Smooth muscle cell (in vitro differentiated cells): ENCODE measurements at regions not wholly inside any gene's neighbourhood (a gene's known extent, or its start where the extent isn't known, plus 50 kb on each side); places are given as distances from the start of the nearest gene placed in this dataset.
"Not testable (repeated sequence)": the region's sequence is repeated elsewhere in the genome, so short reads cannot be mapped to it uniquely, and the experiment has no call there.

Source experiments
- DNase-seq: peaks from one replicate; lab custom pipeline; 2025; ENCODE audit not compliant: unreplicated experiment; lab: John Stamatoyannopoulos, UW
- H2AFZ ChIP-seq: fragments of 200-600 bp; sonication (generic); 2 replicates; pipeline ENCODE4 v1.6.0; 2016; ENCODE audit warnings: antibody characterized with exemption, low read depth, mild to moderate bottlenecking
- H3F3A ChIP-seq: fragments of 200-600 bp; sonication (generic); 2 replicates; pipeline ENCODE4 v1.6.0; 2017; ENCODE audit warnings: antibody characterized with exemption, low read depth
- H3K27ac ChIP-seq: fragments of 200-600 bp; sonication (generic); 2 replicates; pipeline ENCODE4 v1.5.1; 2016; ENCODE audit warnings: low read depth, mild to moderate bottlenecking
- H3K27me3 ChIP-seq: fragments of 200-600 bp; sonication (generic); 2 replicates; pipeline ENCODE4 v1.6.1; 2016; ENCODE audit warnings: low read depth, mild to moderate bottlenecking
- H3K36me3 ChIP-seq: fragments of 200-600 bp; sonication (generic); 2 replicates; pipeline ENCODE4 v1.5.1; 2016; ENCODE audit warnings: low read depth
- H3K4me1 ChIP-seq: fragments of 200-600 bp; sonication (generic); 2 replicates; pipeline ENCODE4 v1.5.1; 2016; ENCODE audit warnings: low read depth
- H3K4me2 ChIP-seq: fragments of 200-600 bp; sonication (generic); 2 replicates; pipeline ENCODE4 v1.6.0; 2016; ENCODE audit warnings: mild to moderate bottlenecking
- H3K4me3 ChIP-seq: fragments of 200-600 bp; sonication (generic); 2 replicates; pipeline ENCODE4 v1.5.1; 2016; ENCODE audit warnings: mild to moderate bottlenecking
- H3K79me2 ChIP-seq: fragments of 200-600 bp; sonication (generic); 2 replicates; pipeline ENCODE4 v1.6.0; 2016; ENCODE audit warnings: low read depth, mild to moderate bottlenecking
- H3K9ac ChIP-seq: fragments of 200-600 bp; sonication (generic); 2 replicates; pipeline ENCODE4 v1.6.0; 2016; ENCODE audit warnings: low read depth
- H3K9me3 ChIP-seq: fragments of 200-600 bp; sonication (generic); replicated peaks from 2 replicates; pipeline ENCODE4 v1.5.1; 2016; ENCODE audit warnings: low read depth
- H4K20me1 ChIP-seq: fragments of 200-600 bp; sonication (generic); 2 replicates; pipeline ENCODE4 v1.6.0; 2016; ENCODE audit warnings: low read depth
- WGBS: methylation state at CpG from one replicate; pipeline ENCODE4 v1.1.7; 2016; ENCODE audit warnings: low lambda C conversion rate; 5-methylcytosine and 5-hydroxymethylcytosine counted together
- TF ChIP-seq, protein P1 (sequence below): fragments of 200-600 bp; sonication (generic); IDR thresholded peaks from 2 replicates; pipeline ENCODE4 v1.5.1; 2017; ENCODE audit warnings: borderline replicate concordance, mild to moderate bottlenecking, antibody characterized with exemption; ENCODE audit not compliant: insufficient read depth, poor library complexity, severe bottlenecking

DNA sequence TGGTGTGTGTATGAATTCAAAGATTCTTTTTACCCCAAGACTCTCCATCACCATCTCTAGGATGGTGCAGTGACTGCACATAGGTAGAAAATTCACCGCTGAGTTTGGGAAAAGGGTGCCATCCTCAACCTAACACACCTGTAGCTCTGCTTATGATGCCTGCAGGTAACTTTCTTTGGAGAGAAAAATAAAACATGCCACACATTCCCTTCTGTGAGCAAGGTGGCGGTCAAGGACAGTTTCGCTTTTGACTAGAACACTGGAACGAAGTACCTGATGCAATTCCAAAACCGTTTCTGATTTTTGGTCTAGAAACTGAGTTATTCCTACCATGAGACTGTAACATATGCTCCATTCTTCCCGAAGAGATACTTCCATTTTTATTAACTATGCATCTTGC lies 205.6 kb downstream of the FGFR2 start:
- Histone ChIP-seq H3K4me2 (no peak overlapping the region), H3K9me3 (no peaks in the 10 kb centered on the region), H4K20me1 (no peaks in the 10 kb centered on the region), H3K27me3 (no peaks in the 10 kb centered on the region), H3K36me3 (no peaks in the 10 kb centered on the region), H3K9ac (no peak overlapping the region), H2AFZ (no peak overlapping the region), H3K4me1 (no peaks in the 10 kb centered on the region), H3K4me3 (no peak overlapping the region), H3K79me2 (no peaks in the 10 kb centered on the region), H3F3A (no peaks in the 10 kb centered on the region), H3K27ac (no peak overlapping the region)
- TF ChIP-seq, protein P1, sequence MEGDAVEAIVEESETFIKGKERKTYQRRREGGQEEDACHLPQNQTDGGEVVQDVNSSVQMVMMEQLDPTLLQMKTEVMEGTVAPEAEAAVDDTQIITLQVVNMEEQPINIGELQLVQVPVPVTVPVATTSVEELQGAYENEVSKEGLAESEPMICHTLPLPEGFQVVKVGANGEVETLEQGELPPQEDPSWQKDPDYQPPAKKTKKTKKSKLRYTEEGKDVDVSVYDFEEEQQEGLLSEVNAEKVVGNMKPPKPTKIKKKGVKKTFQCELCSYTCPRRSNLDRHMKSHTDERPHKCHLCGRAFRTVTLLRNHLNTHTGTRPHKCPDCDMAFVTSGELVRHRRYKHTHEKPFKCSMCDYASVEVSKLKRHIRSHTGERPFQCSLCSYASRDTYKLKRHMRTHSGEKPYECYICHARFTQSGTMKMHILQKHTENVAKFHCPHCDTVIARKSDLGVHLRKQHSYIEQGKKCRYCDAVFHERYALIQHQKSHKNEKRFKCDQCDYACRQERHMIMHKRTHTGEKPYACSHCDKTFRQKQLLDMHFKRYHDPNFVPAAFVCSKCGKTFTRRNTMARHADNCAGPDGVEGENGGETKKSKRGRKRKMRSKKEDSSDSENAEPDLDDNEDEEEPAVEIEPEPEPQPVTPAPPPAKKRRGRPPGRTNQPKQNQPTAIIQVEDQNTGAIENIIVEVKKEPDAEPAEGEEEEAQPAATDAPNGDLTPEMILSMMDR = no peak
- WGBS = 94% methylated on average over 6 of the region's 6 CpGs
- DNase-seq = no peak

DNA sequence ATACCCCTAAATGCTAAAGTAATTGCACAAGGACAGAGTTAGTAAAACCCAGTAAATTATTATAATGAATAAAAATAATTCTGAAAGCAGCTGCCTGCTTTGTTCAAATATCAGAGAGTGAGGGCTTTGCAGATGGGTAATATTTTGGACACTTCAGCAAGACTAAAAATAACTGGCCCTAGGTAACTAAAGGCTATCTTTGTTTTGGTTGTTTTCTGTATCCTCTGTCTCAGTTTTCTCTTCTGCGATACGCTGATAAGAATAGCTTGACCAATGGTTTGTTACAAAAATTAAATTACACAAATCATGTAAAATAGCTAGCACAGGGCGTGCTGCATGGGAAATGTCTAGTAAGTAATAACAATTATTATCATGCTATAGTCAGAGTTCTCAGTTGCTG lies 204.7 kb downstream of the FGFR2 start:
- TF ChIP-seq, protein P1 = no peak
- H2AFZ ChIP-seq = no peak overlapping the region
- H3K4me3 ChIP-seq = no peak overlapping the region
- no peaks in the 10 kb centered on the region for H4K20me1 ChIP-seq
- H3F3A ChIP-seq = no peaks in the 10 kb centered on the region
- no peaks in the 10 kb centered on the region for H3K27me3 ChIP-seq
- H3K4me2 ChIP-seq = no peak overlapping the region
- no peak for DNase-seq
- H3K79me2 ChIP-seq = no peaks in the 10 kb centered on the region
- no peaks in the 10 kb centered on the region for H3K36me3 ChIP-seq
- no peaks in the 10 kb centered on the region for H3K9me3 ChIP-seq
- no peaks in the 10 kb centered on the region for H3K4me1 ChIP-seq
- no peak overlapping the region for H3K27ac ChIP-seq
- no peak overlapping the region for H3K9ac ChIP-seq
- 93% methylated on average over 3 of the region's 3 CpGs for WGBS

DNA sequence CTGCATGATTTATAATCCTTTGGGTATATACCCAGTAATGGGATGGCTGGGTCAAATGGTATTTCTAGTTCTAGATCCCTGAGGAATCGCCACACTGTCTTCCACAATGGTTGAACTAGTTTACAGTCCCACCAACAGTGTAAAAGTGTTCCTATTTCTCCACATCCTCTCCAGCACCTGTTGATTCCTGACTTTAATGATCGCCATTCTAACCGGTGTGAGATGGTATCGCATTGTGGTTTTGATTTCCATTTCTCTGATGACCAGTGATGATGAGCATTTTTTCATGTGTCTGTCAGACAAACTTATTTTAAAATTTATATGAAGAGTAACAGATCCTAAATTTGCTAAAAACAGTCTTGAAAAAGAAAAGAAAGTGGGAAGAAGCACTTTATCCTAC lies 197.7 kb downstream of the FGFR2 start:
- H4K20me1 ChIP-seq, H3F3A ChIP-seq, H3K27me3 ChIP-seq, DNase-seq, H3K79me2 ChIP-seq, H3K4me1 ChIP-seq, H3K9me3 ChIP-seq, H3K4me3 ChIP-seq, H3K9ac ChIP-seq, H2AFZ ChIP-seq, H3K4me2 ChIP-seq, H3K36me3 ChIP-seq, H3K27ac ChIP-seq: not testable (repeated sequence)
- 94% methylated on average over 4 of the region's 4 CpGs for WGBS

GRCh38 chr10:121403527-121403926 lies 194.7 kb downstream of the FGFR2 start:
- DNase-seq = no peak
- 95% methylated on average over 5 of the region's 5 CpGs for WGBS
- H2AFZ ChIP-seq = no peak overlapping the region

More at GRCh38 chr10:121403527-121403926, 194.7 kb downstream of the FGFR2 start:
- no peak overlapping the region for H3K9ac ChIP-seq
- no peaks in the 10 kb centered on the region for H3F3A ChIP-seq
- no peak overlapping the region for H3K27ac ChIP-seq
- no peaks in the 10 kb centered on the region for H3K79me2 ChIP-seq
- no peaks in the 10 kb centered on the region for H4K20me1 ChIP-seq
- H3K4me2 ChIP-seq = no peak overlapping the region
- TF ChIP-seq, protein P1 = no peak
- no peaks in the 10 kb centered on the region for H3K36me3 ChIP-seq
- H3K9me3 ChIP-seq = no peaks in the 10 kb centered on the region
- H3K27me3 ChIP-seq = no peaks in the 10 kb centered on the region
- no peaks in the 10 kb centered on the region for H3K4me1 ChIP-seq
- H3K4me3 ChIP-seq = no peak overlapping the region
